Liver (tissue), 8 donors: ENCODE measurements at regions not wholly inside any gene's neighbourhood (a gene's known extent, or its start where the extent isn't known, plus 50 kb on each side); places are given as distances from the start of the nearest gene placed in this dataset.

ENCODE experiments used
- DNase-seq: peaks from one replicate; pipeline ENCODE4 v3.0.0-alpha.2; 2017; ENCODE audit warnings: low spot score
- H3K27ac ChIP-seq, 2 donors: one replicate each; pipeline ENCODE4 v1.7.0; 2013; ENCODE audit warnings: inconsistent platforms in 2 of 2, low read length in 2 of 2, control low read depth in 1 of 2, low read depth in 1 of 2, mild to moderate bottlenecking in 1 of 2
- H3K27me3 ChIP-seq, 4 donors: one replicate each; pipeline versions ENCODE4 v1.6.1 to v1.7.0; 2013; ENCODE audit warnings: low read length in 3 of 4, inconsistent platforms in 1 of 4, mild to moderate bottlenecking in 1 of 4, moderate library complexity in 1 of 4; ENCODE audit not compliant: control insufficient read depth in 4 of 4, insufficient read depth in 4 of 4
- H3K36me3 ChIP-seq, 4 donors: one replicate each; pipeline versions ENCODE4 v1.6.1 to v1.7.0; 2013; ENCODE audit warnings: low read length in 3 of 4, mild to moderate bottlenecking in 3 of 4, low read depth in 1 of 4, moderate library complexity in 1 of 4; ENCODE audit not compliant: control insufficient read depth in 4 of 4, insufficient read depth in 3 of 4
- H3K4me1 ChIP-seq, 4 donors: one replicate each; pipeline versions ENCODE4 v1.6.1 to v1.7.0; 2013; ENCODE audit warnings: low read length in 3 of 4, mild to moderate bottlenecking in 3 of 4, moderate library complexity in 1 of 4; ENCODE audit not compliant: control insufficient read depth in 4 of 4, insufficient read depth in 4 of 4
- H3K4me3 ChIP-seq, 3 donors: one replicate each; pipeline versions ENCODE4 v1.6.1 to v1.7.0; 2013; ENCODE audit warnings: low read length in 3 of 3, control low read depth in 1 of 3, low read depth in 1 of 3, mild to moderate bottlenecking in 1 of 3
- H3K9ac ChIP-seq, 2 donors: one replicate each; pipeline ENCODE4 v1.7.0; 2013; ENCODE audit warnings: low read length in 2 of 2, mild to moderate bottlenecking in 2 of 2, moderate library complexity in 2 of 2, control low read depth in 1 of 2, low read depth in 1 of 2
- H3K9me3 ChIP-seq, 4 donors: one replicate each; pipeline versions ENCODE4 v1.6.1 to v1.7.0; 2013; ENCODE audit warnings: low read length in 3 of 4; ENCODE audit not compliant: control insufficient read depth in 4 of 4
- ATF3 ChIP-seq: IDR thresholded peaks from 2 replicates; pipeline ENCODE4 v1.6.1; 2016; ENCODE audit warnings: antibody characterized with exemption
- CTCF ChIP-seq: fragments of 150-350 bp; IDR thresholded peaks from 2 replicates; pipeline ENCODE4 v1.5.1; 2017; ENCODE audit warnings: improper control_type of control experiment, low read depth, low read length; ENCODE audit not compliant: missing input control
- FOXA2 ChIP-seq: IDR thresholded peaks from 2 replicates; pipeline ENCODE4 v1.6.1; 2016; ENCODE audit warnings: antibody characterized with exemption
- GABPA ChIP-seq, 2 donors: IDR thresholded peaks in 1 of 2; conservative IDR thresholded peaks in 1 of 2; 2 replicates each; pipeline ENCODE4 v1.6.1; 2016; ENCODE audit warnings: antibody characterized with exemption in 2 of 2, mild to moderate bottlenecking in 1 of 2, moderate library complexity in 1 of 2
- HNF4A ChIP-seq, 2 donors: conservative IDR thresholded peaks; 2 replicates each; pipeline ENCODE4 v1.6.1; 2016; ENCODE audit warnings: antibody characterized with exemption in 2 of 2, mild to moderate bottlenecking in 2 of 2
- HNF4G ChIP-seq: IDR thresholded peaks from 2 replicates; pipeline ENCODE4 v1.6.1; 2016; ENCODE audit warnings: antibody characterized with exemption
- JUND ChIP-seq, 2 donors: IDR thresholded peaks; 2 replicates each; pipeline ENCODE4 v1.6.1; 2016; ENCODE audit warnings: antibody characterized with exemption in 2 of 2
- MAX ChIP-seq: IDR thresholded peaks from 2 replicates; pipeline ENCODE4 v1.6.1; 2016; ENCODE audit warnings: antibody characterized with exemption
- NR2F2 ChIP-seq: IDR thresholded peaks from 2 replicates; pipeline ENCODE4 v1.6.1; 2016; ENCODE audit warnings: antibody characterized with exemption
- RAD21 ChIP-seq, 2 donors: IDR thresholded peaks; 2 replicates each; pipeline ENCODE4 v1.6.1; 2016; ENCODE audit warnings: antibody characterized with exemption in 2 of 2, mild to moderate bottlenecking in 2 of 2
- REST ChIP-seq: IDR thresholded peaks from 2 replicates; pipeline ENCODE4 v1.6.1; 2016; ENCODE audit warnings: antibody characterized with exemption, mild to moderate bottlenecking
- RXRA ChIP-seq, 2 donors: IDR thresholded peaks; 2 replicates each; pipeline ENCODE4 v1.6.1; 2017 to 2018; ENCODE audit warnings: antibody characterized with exemption in 2 of 2, mild to moderate bottlenecking in 1 of 2
- SP1 ChIP-seq: IDR thresholded peaks from 2 replicates; pipeline ENCODE4 v1.6.1; 2018; ENCODE audit warnings: antibody characterized with exemption, mild to moderate bottlenecking
- TAF1 ChIP-seq: conservative IDR thresholded peaks from 2 replicates; pipeline ENCODE4 v1.6.1; 2016; ENCODE audit warnings: antibody characterized with exemption, mild to moderate bottlenecking
- YY1 ChIP-seq: IDR thresholded peaks from 2 replicates; pipeline ENCODE4 v1.6.1; 2016; ENCODE audit warnings: antibody characterized with exemption, mild to moderate bottlenecking
- WGBS: extraction: QIAGEN DNeasy Blood & Tissue Kit; methylation state at CpG from one replicate; pipeline ENCODE4 v1.1.7; 2013; 5-methylcytosine and 5-hydroxymethylcytosine counted together
- donor health status: healthy.
- donor health status: healthy.
- donor health status: healthy.
- donor health status: healthy.
- donor health status: healthy.

GRCh38 chr10:42928064-42928463 is 145.5 kb downstream of the BMS1 start:
- Histone ChIP-seq H3K4me1 (peaks cover 0 to 3% (median 1%) of the 10 kb centered on the region in 4 donors), H3K27me3 (peaks cover 0 to 2% (median 0%) of the 10 kb centered on the region in 4 donors), H3K9ac (no peak overlapping the region), H3K27ac (no peak overlapping the region), H3K9me3 (no peaks in the 10 kb centered on the region), H3K36me3 (no peaks in the 10 kb centered on the region), H3K4me3 (no peak overlapping the region)
- no peak for DNase-seq
- WGBS, result 81% methylated on average over 9 of the region's 9 CpGs
- no peak for TF ChIP-seq ATF3
- no peak for TF ChIP-seq SP1
- no peak for TF ChIP-seq GABPA (IDR thresholded peaks at IDR 0.05 in 1 of 2, conservative IDR thresholded peaks at IDR 0.05 in 1 of 2)
- TF ChIP-seq TAF1, result no peak
- no peak for TF ChIP-seq FOXA2
- no peak for TF ChIP-seq REST
- TF ChIP-seq HNF4A (conservative IDR thresholded peaks at IDR 0.05), result no peak
- no peak for TF ChIP-seq RXRA (IDR thresholded peaks at IDR 0.05)
- no peak for TF ChIP-seq HNF4G
- TF ChIP-seq CTCF, result no peak

GRCh38 chr10:42929236-42929635 is 146.6 kb downstream of the BMS1 start:
- no peak overlapping the region for H3K9ac ChIP-seq
- TF ChIP-seq JUND (IDR thresholded peaks at IDR 0.05) (no peak), YY1 (no peak), NR2F2 (no peak), REST (no peak), RAD21 (IDR thresholded peaks at IDR 0.05) (no peak), HNF4G (no peak), ATF3 (no peak), SP1 (no peak), FOXA2 (no peak), MAX (no peak), RXRA (IDR thresholded peaks at IDR 0.05) (no peak), TAF1 (no peak), CTCF (no peak)
- H3K27me3 ChIP-seq, result peaks cover 0 to 2% (median 0%) of the 10 kb centered on the region in 4 donors
- WGBS, result 81% methylated on average over 4 of the region's 4 CpGs
- no peak overlapping the region for H3K4me3 ChIP-seq
- H3K27ac ChIP-seq, result no peak overlapping the region
- H3K9me3 ChIP-seq, result no peaks in the 10 kb centered on the region
- peaks cover 3 to 13% (median 10%) of the 10 kb centered on the region in 4 donors for H3K4me1 ChIP-seq
- no peak for DNase-seq
- H3K36me3 ChIP-seq, result no peaks in the 10 kb centered on the region
